Activated B cell treated with CpG ODN at 0.5 μM for 24 hours (primary cell): ENCODE measurements at regions not wholly inside any gene's neighbourhood (a gene's known extent, or its start where the extent isn't known, plus 50 kb on each side); places are given as distances from the start of the nearest gene placed in this dataset.

Experiments
- ATAC-seq: fragments of 200-7000 bp; cut with Tn5 transposase; one replicate; pipeline ENCODE4 v1.10.0; 2021; ENCODE audit warnings: low read depth, mild to moderate bottlenecking, moderate library complexity
- CTCF ChIA-PET: fragments of 350-600 bp; sonication (Branson Sonifier 250); formaldehyde crosslinking; loops from one replicate; lab custom pipeline; 2021; ENCODE audit warnings: antibody characterized with exemption; lab: Charles Lee
- POLR2A ChIA-PET: fragments of 350-600 bp; sonication (Branson Sonifier 250); formaldehyde crosslinking; loops from one replicate; lab custom pipeline; 2021; ENCODE audit warnings: antibody characterized with exemption; lab: Charles Lee
- DNase-seq: peaks from one replicate; pipeline ENCODE4 v3.0.0; 2022
- H3K27ac Mint-ChIP-seq: one replicate; pipeline ENCODE4 v1.8.0; 2020; ENCODE audit warnings: mixed read lengths
- H3K27me3 Mint-ChIP-seq: one replicate; pipeline ENCODE4 v1.8.0; 2021; ENCODE audit warnings: mixed read lengths
- H3K36me3 Mint-ChIP-seq: one replicate; pipeline ENCODE4 v1.8.0; 2021; ENCODE audit warnings: low read depth, mixed read lengths
- H3K4me1 Mint-ChIP-seq: one replicate; pipeline ENCODE4 v1.8.0; 2021; ENCODE audit warnings: mixed read lengths
- H3K4me3 Mint-ChIP-seq: one replicate; pipeline ENCODE4 v1.8.0; 2020; ENCODE audit warnings: mild to moderate bottlenecking, mixed read lengths
- H3K9me3 Mint-ChIP-seq: one replicate; pipeline ENCODE4 v1.8.0; 2020; ENCODE audit warnings: mixed read lengths
- intact Hi-C: fragments of 100-400 bp; cut with micrococcal nuclease; formaldehyde crosslinking; loops from one replicate; pipeline ENCODE4 v1.15.1; 2024
- TF ChIP-seq, protein P1 (sequence below): fragments of 200-600 bp; IDR thresholded peaks from one replicate; pipeline ENCODE4 v1.8.0; 2022; ENCODE audit warnings: antibody characterized with exemption, mild to moderate bottlenecking

- no peak for DNase-seq
- ChIA-PET POLR2A (no interaction called here), CTCF (no interaction called here)
- intact Hi-C loops, result no loop called here
- no peak overlapping the region for H3K4me3 Mint-ChIP-seq
- peaks cover 4% of the 10 kb centered on the region for H3K9me3 Mint-ChIP-seq
- no peak overlapping the region for H3K27ac Mint-ChIP-seq
- no peaks in the 10 kb centered on the region for H3K4me1 Mint-ChIP-seq
- H3K27me3 Mint-ChIP-seq, result no peaks in the 10 kb centered on the region
- TF ChIP-seq, protein P1, sequence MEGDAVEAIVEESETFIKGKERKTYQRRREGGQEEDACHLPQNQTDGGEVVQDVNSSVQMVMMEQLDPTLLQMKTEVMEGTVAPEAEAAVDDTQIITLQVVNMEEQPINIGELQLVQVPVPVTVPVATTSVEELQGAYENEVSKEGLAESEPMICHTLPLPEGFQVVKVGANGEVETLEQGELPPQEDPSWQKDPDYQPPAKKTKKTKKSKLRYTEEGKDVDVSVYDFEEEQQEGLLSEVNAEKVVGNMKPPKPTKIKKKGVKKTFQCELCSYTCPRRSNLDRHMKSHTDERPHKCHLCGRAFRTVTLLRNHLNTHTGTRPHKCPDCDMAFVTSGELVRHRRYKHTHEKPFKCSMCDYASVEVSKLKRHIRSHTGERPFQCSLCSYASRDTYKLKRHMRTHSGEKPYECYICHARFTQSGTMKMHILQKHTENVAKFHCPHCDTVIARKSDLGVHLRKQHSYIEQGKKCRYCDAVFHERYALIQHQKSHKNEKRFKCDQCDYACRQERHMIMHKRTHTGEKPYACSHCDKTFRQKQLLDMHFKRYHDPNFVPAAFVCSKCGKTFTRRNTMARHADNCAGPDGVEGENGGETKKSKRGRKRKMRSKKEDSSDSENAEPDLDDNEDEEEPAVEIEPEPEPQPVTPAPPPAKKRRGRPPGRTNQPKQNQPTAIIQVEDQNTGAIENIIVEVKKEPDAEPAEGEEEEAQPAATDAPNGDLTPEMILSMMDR, result no peak
- H3K36me3 Mint-ChIP-seq, result no peaks in the 10 kb centered on the region
- ATAC-seq, result no peak
These were observed 151.0 kb downstream of the MN1 start for GRCh38 chr22:27650572-27650971.

GRCh38 chr22:27650985-27651384 is 150.6 kb downstream of the MN1 start:
- H3K4me3 Mint-ChIP-seq, result no peak overlapping the region
- TF ChIP-seq, protein P1, result no peak
- H3K4me1 Mint-ChIP-seq, result no peaks in the 10 kb centered on the region
- no peak overlapping the region for H3K27ac Mint-ChIP-seq
- no peak for DNase-seq
- no peak for ATAC-seq
- H3K36me3 Mint-ChIP-seq, result no peaks in the 10 kb centered on the region
- H3K27me3 Mint-ChIP-seq, result no peaks in the 10 kb centered on the region
- intact Hi-C loops, result no loop called here
- H3K9me3 Mint-ChIP-seq, result peaks cover 7% of the 10 kb centered on the region
- ChIA-PET POLR2A (no interaction called here), CTCF (no interaction called here)

GRCh38 chr22:27651486-27651885 is 150.1 kb downstream of the MN1 start:
- TF ChIP-seq, protein P1, result no peak
- no peak for DNase-seq
- Mint-ChIP-seq H3K36me3 (no peaks in the 10 kb centered on the region), H3K27ac (no peak overlapping the region), H3K27me3 (no peaks in the 10 kb centered on the region), H3K4me1 (no peaks in the 10 kb centered on the region), H3K4me3 (no peak overlapping the region), H3K9me3 (peaks cover 12% of the 10 kb centered on the region)
- ChIA-PET POLR2A (no interaction called here), CTCF (no interaction called here)
- intact Hi-C loops, result no loop called here
- ATAC-seq, result no peak

GRCh38 chr22:27654546-27655445 is 146.8 kb downstream of the MN1 start:
- no peak overlapping the region for H3K4me3 Mint-ChIP-seq
- ChIA-PET CTCF (no interaction called here), POLR2A (no interaction called here)
- H3K27ac Mint-ChIP-seq, result no peak overlapping the region
- H3K4me1 Mint-ChIP-seq, result no peaks in the 10 kb centered on the region
- peaks cover 22% of the 10 kb centered on the region for H3K9me3 Mint-ChIP-seq
- DNase-seq (no peak), ATAC-seq (no peak)
- no peaks in the 10 kb centered on the region for H3K27me3 Mint-ChIP-seq
- H3K36me3 Mint-ChIP-seq, result no peaks in the 10 kb centered on the region
- intact Hi-C loops, result no loop called here
- TF ChIP-seq, protein P1, result no peak

DNA sequence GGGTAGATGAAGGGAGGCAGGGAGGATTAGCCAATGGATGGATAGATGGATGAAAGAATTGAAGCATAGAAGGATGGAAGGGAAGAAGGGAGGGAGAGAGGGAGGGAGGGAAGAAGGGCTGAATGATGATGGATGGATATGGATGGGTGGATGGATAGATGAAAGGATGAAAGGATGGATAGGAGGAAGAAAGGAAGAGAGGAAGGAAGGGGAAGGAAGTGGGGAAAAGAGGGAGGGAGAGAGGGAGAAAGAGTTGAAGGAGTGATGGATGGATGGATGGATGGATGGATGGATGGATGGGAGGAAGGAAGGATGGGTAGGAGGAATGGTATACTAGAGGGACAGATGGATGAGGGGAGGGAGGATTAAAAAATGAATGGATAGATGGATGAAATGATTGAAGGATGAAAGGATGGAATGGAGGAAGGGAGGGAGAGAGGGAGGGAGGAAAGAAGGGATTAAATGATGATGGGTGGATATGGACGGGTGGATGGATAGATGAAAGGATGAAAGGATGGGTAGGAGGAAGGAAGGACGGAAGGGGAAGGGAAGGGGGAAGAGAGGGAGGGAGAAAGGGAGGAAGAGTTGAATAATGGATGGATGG is 145.9 kb downstream of the MN1 start:
- Mint-ChIP-seq H3K9me3 (peaks cover 22% of the 10 kb centered on the region), H3K4me1 (no peaks in the 10 kb centered on the region), H3K36me3 (no peaks in the 10 kb centered on the region), H3K27me3 (no peaks in the 10 kb centered on the region), H3K27ac (no peak overlapping the region), H3K4me3 (no peak overlapping the region)
- POLR2A ChIA-PET, result no interaction called here
- intact Hi-C loops, result no loop called here
- TF ChIP-seq, protein P1, result no peak
- ATAC-seq (no peak), DNase-seq (no peak)
- CTCF ChIA-PET, result no interaction called here
